ENCODE measurements at regions not wholly inside any gene's neighbourhood (a gene's known extent, or its start where the extent isn't known, plus 50 kb on each side); places are given as distances from the start of the nearest gene placed in this dataset.

GRCh38 chr18:46366201-46366600, 262.0 kb downstream of the HAUS1 start:
- Histone ChIP-seq H3K9ac (ENCODE audit: low read length) (no peak overlapping the region), H3K36me3 (ENCODE audit: control insufficient read depth, insufficient read depth, low read length) (no peaks in the 10 kb centered on the region), H3K27me3 (ENCODE audit: control insufficient read depth, insufficient read depth, low read length) (no peaks in the 10 kb centered on the region), H3K4me1 (ENCODE audit: control insufficient read depth, insufficient read depth, low read length) (no peaks in the 10 kb centered on the region), H3K27ac (ENCODE audit: low read depth, low read length) (no peak overlapping the region), H3K9me3 (ENCODE audit: control insufficient read depth, insufficient read depth, low read depth, low read length) (no peaks in the 10 kb centered on the region), H3K4me3 (ENCODE audit: low read depth, low read length) (no peak overlapping the region)

GRCh38 chr18:46366751-46367376, 262.7 kb downstream of the HAUS1 start:
- Histone ChIP-seq H3K27me3 (ENCODE audit: control insufficient read depth, insufficient read depth, low read length) (no peaks in the 10 kb centered on the region), H3K4me1 (ENCODE audit: control insufficient read depth, insufficient read depth, low read length) (no peaks in the 10 kb centered on the region), H3K27ac (ENCODE audit: low read depth, low read length) (no peak overlapping the region), H3K36me3 (ENCODE audit: control insufficient read depth, insufficient read depth, low read length) (no peaks in the 10 kb centered on the region), H3K4me3 (ENCODE audit: low read depth, low read length) (no peak overlapping the region), H3K9ac (ENCODE audit: low read length) (no peak overlapping the region), H3K9me3 (ENCODE audit: control insufficient read depth, insufficient read depth, low read depth, low read length) (no peaks in the 10 kb centered on the region)

GRCh38 chr18:46369323-46369722, 265.1 kb downstream of the HAUS1 start:
- Histone ChIP-seq H3K4me3 (ENCODE audit: low read depth, low read length) (no peak overlapping the region), H3K9ac (ENCODE audit: low read length) (no peak overlapping the region), H3K9me3 (ENCODE audit: control insufficient read depth, insufficient read depth, low read depth, low read length) (no peaks in the 10 kb centered on the region), H3K4me1 (ENCODE audit: control insufficient read depth, insufficient read depth, low read length) (no peaks in the 10 kb centered on the region), H3K36me3 (ENCODE audit: control insufficient read depth, insufficient read depth, low read length) (no peaks in the 10 kb centered on the region), H3K27ac (ENCODE audit: low read depth, low read length) (no peak overlapping the region), H3K27me3 (ENCODE audit: control insufficient read depth, insufficient read depth, low read length) (no peaks in the 10 kb centered on the region)

GRCh38 chr18:46370898-46371297, 266.7 kb downstream of the HAUS1 start:
- Histone ChIP-seq H3K9me3 (ENCODE audit: control insufficient read depth, insufficient read depth, low read depth, low read length) (no peaks in the 10 kb centered on the region), H3K36me3 (ENCODE audit: control insufficient read depth, insufficient read depth, low read length) (no peaks in the 10 kb centered on the region), H3K4me1 (ENCODE audit: control insufficient read depth, insufficient read depth, low read length) (no peaks in the 10 kb centered on the region), H3K27ac (ENCODE audit: low read depth, low read length) (no peak overlapping the region), H3K27me3 (ENCODE audit: control insufficient read depth, insufficient read depth, low read length) (no peaks in the 10 kb centered on the region), H3K4me3 (ENCODE audit: low read depth, low read length) (no peak overlapping the region), H3K9ac (ENCODE audit: low read length) (no peak overlapping the region)

DNA sequence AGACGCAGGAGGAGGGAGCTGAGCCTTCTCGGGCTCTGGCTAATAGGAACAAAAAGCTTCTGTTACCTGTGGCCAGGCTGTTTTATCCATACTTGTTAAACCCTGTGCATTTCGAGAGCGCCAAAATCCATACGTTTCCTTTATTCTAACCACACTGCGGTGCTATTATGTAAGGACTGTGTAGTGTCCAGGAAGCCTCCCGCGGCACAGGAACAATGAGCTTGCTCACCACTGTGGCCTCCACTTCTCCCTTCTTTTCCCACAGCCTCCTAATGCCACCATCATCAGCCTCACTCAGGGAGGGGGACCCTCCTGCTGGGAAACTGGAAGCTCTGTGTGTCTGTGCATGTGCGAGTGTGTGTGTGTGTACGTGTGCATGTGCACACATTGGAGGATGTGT, 268.5 kb downstream of the HAUS1 start:
- Histone ChIP-seq H3K36me3 (ENCODE audit: control insufficient read depth, insufficient read depth, low read length) (no peaks in the 10 kb centered on the region), H3K9me3 (ENCODE audit: control insufficient read depth, insufficient read depth, low read depth, low read length) (no peaks in the 10 kb centered on the region), H3K27ac (ENCODE audit: low read depth, low read length) (no peak overlapping the region), H3K9ac (ENCODE audit: low read length) (no peak overlapping the region), H3K4me3 (ENCODE audit: low read depth, low read length) (no peak overlapping the region), H3K27me3 (ENCODE audit: control insufficient read depth, insufficient read depth, low read length) (no peaks in the 10 kb centered on the region), H3K4me1 (ENCODE audit: control insufficient read depth, insufficient read depth, low read length) (no peaks in the 10 kb centered on the region)

DNA sequence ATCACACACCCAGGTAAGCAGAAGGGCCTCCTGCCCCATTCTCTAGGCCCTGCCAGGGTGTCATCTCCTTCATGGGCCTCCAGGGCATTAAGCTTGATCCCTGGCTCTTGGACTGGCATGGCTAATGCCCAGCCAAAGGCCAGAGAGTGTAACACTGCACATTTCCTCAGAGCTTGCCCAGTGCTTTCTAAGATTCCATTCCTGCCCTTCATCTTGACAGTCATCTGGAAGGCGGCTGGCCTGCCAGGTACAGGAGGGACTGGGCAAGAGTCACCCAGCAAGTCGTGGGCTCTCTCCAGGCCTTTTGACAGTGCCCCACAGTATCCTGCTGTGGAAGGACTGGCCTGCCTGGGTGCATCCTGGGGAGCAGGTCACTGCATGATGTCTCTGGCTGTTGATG, 268.9 kb downstream of the HAUS1 start:
- H3K27me3 ChIP-seq (ENCODE audit: control insufficient read depth, insufficient read depth, low read length): no peaks in the 10 kb centered on the region
- no peaks in the 10 kb centered on the region for H3K36me3 ChIP-seq (ENCODE audit: control insufficient read depth, insufficient read depth, low read length)
- no peak overlapping the region for H3K9ac ChIP-seq (ENCODE audit: low read length)
- no peak overlapping the region for H3K27ac ChIP-seq (ENCODE audit: low read depth, low read length)
- no peaks in the 10 kb centered on the region for H3K9me3 ChIP-seq (ENCODE audit: control insufficient read depth, insufficient read depth, low read depth, low read length)
- H3K4me3 ChIP-seq (ENCODE audit: low read depth, low read length): no peak overlapping the region
- H3K4me1 ChIP-seq (ENCODE audit: control insufficient read depth, insufficient read depth, low read length): no peaks in the 10 kb centered on the region

GRCh38 chr18:46373791-46374190, 269.6 kb downstream of the HAUS1 start:
- H3K9me3 ChIP-seq (ENCODE audit: control insufficient read depth, insufficient read depth, low read depth, low read length): no peaks in the 10 kb centered on the region
- H3K4me1 ChIP-seq (ENCODE audit: control insufficient read depth, insufficient read depth, low read length): no peaks in the 10 kb centered on the region
- no peaks in the 10 kb centered on the region for H3K27me3 ChIP-seq (ENCODE audit: control insufficient read depth, insufficient read depth, low read length)
- H3K4me3 ChIP-seq (ENCODE audit: low read depth, low read length): no peak overlapping the region
- no peaks in the 10 kb centered on the region for H3K36me3 ChIP-seq (ENCODE audit: control insufficient read depth, insufficient read depth, low read length)
- H3K27ac ChIP-seq (ENCODE audit: low read depth, low read length): no peak overlapping the region
- H3K9ac ChIP-seq (ENCODE audit: low read length): no peak overlapping the region

DNA sequence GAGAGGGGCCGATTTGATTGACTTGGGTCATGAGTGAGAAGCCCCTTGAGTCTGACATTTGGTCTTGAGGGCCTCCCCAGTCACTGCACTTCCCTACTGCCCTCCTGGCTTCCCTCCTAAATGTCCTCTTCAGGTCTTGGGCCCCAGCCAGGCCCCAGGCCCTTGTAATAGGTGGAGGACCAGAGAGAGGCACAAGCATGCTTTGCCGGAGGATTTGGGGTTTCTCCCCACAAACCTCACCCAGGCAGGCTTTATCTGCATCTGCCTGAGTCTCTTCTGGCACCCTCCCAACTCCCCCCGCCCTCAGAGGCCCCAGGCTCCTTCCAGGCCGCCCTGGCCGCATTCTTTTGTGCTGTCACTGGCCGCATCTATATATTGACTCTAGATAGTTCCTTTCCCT, 270.7 kb downstream of the HAUS1 start:
- H3K9ac ChIP-seq (ENCODE audit: low read length): no peak overlapping the region
- no peaks in the 10 kb centered on the region for H3K36me3 ChIP-seq (ENCODE audit: control insufficient read depth, insufficient read depth, low read length)
- H3K9me3 ChIP-seq (ENCODE audit: control insufficient read depth, insufficient read depth, low read depth, low read length): no peaks in the 10 kb centered on the region
- H3K27me3 ChIP-seq (ENCODE audit: control insufficient read depth, insufficient read depth, low read length): no peaks in the 10 kb centered on the region
- H3K27ac ChIP-seq (ENCODE audit: low read depth, low read length): no peak overlapping the region
- H3K4me3 ChIP-seq (ENCODE audit: low read depth, low read length): no peak overlapping the region
- no peaks in the 10 kb centered on the region for H3K4me1 ChIP-seq (ENCODE audit: control insufficient read depth, insufficient read depth, low read length)

- no peaks in the 10 kb centered on the region for H3K9me3 ChIP-seq (ENCODE audit: control insufficient read depth, insufficient read depth, low read depth, low read length)
- no peak overlapping the region for H3K27ac ChIP-seq (ENCODE audit: low read depth, low read length)
- no peak overlapping the region for H3K4me3 ChIP-seq (ENCODE audit: low read depth, low read length)
- no peaks in the 10 kb centered on the region for H3K27me3 ChIP-seq (ENCODE audit: control insufficient read depth, insufficient read depth, low read length)
- no peaks in the 10 kb centered on the region for H3K4me1 ChIP-seq (ENCODE audit: control insufficient read depth, insufficient read depth, low read length)
- no peak overlapping the region for H3K9ac ChIP-seq (ENCODE audit: low read length)
- no peaks in the 10 kb centered on the region for H3K36me3 ChIP-seq (ENCODE audit: control insufficient read depth, insufficient read depth, low read length)
Measured at GRCh38 chr18:46377557-46377956, 273.4 kb downstream of the HAUS1 start.

GRCh38 chr18:46378126-46378863, 274.1 kb downstream of the HAUS1 start:
- H3K4me3 ChIP-seq (ENCODE audit: low read depth, low read length): no peak overlapping the region
- H3K4me1 ChIP-seq (ENCODE audit: control insufficient read depth, insufficient read depth, low read length): no peaks in the 10 kb centered on the region
- H3K27ac ChIP-seq (ENCODE audit: low read depth, low read length): no peak overlapping the region
- H3K9ac ChIP-seq (ENCODE audit: low read length): no peak overlapping the region
- no peaks in the 10 kb centered on the region for H3K36me3 ChIP-seq (ENCODE audit: control insufficient read depth, insufficient read depth, low read length)
- no peaks in the 10 kb centered on the region for H3K9me3 ChIP-seq (ENCODE audit: control insufficient read depth, insufficient read depth, low read depth, low read length)
- no peaks in the 10 kb centered on the region for H3K27me3 ChIP-seq (ENCODE audit: control insufficient read depth, insufficient read depth, low read length)

DNA sequence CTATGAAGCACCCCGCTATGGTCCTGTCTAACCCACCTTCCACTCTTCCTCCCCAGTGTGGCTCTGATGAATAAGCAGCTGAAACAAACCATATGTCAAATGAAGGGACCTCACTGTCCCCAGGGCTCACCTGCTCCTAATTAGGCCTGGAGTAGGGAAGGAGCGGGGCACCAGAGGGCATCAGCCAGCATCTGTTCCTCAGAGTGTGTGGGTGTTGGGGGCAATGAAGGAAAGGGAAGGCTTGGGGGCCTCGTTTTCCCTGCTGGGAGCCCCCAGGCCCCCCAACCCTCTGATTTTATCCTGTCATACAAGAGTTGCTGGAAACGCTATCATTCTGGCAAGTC, 274.7 kb downstream of the HAUS1 start:
- Histone ChIP-seq H3K4me3 (ENCODE audit: low read depth, low read length) (no peak overlapping the region), H3K36me3 (ENCODE audit: control insufficient read depth, insufficient read depth, low read length) (no peaks in the 10 kb centered on the region), H3K4me1 (ENCODE audit: control insufficient read depth, insufficient read depth, low read length) (no peaks in the 10 kb centered on the region), H3K27ac (ENCODE audit: low read depth, low read length) (no peak overlapping the region), H3K27me3 (ENCODE audit: control insufficient read depth, insufficient read depth, low read length) (no peaks in the 10 kb centered on the region), H3K9ac (ENCODE audit: low read length) (no peak overlapping the region), H3K9me3 (ENCODE audit: control insufficient read depth, insufficient read depth, low read depth, low read length) (no peaks in the 10 kb centered on the region)
